T47D (cell line): ENCODE measurements at regions not wholly inside any gene's neighbourhood (a gene's known extent, or its start where the extent isn't known, plus 50 kb on each side); places are given as distances from the start of the nearest gene placed in this dataset.

Experiments used
- DNase-seq, 2 experiments: peaks; one replicate each; pipeline versions ENCODE4 v3.0.0 to v3.0.0-alpha.2; 2011 to 2012; ENCODE audit warnings: low read depth in 1 of 2, low spot score in 1 of 2
- JUND ChIP-seq: IDR thresholded peaks from 2 replicates; pipeline ENCODE4 v1.6.1; 2012; ENCODE audit warnings: low read depth
- in situ Hi-C: cut with HindIII; loops from 2 replicates; pipeline ENCODE4 v1.10.0; 2016; ENCODE audit warnings: low sequenced_read_pairs, low pct_unique_long_range_greater_than_20kb

- TF ChIP-seq JUND: no peak
- in situ Hi-C loops: no loop called here
- DNase-seq: no peak
Observed at GRCh38 chr14:55926007-55926406, 192.2 kb upstream of the PELI2 start.

- in situ Hi-C loops: no loop called here
Observed at GRCh38 chr14:55927028-55927427, 191.2 kb upstream of the PELI2 start.

GRCh38 chr14:55928276-55928675 is 189.9 kb upstream of the PELI2 start:
- DNase-seq: no peak
- in situ Hi-C loops: no loop called here
- no peak for TF ChIP-seq JUND

More at GRCh38 chr14:55927028-55927427, 191.2 kb upstream of the PELI2 start:
- no peak for TF ChIP-seq JUND
- no peak for DNase-seq

DNA sequence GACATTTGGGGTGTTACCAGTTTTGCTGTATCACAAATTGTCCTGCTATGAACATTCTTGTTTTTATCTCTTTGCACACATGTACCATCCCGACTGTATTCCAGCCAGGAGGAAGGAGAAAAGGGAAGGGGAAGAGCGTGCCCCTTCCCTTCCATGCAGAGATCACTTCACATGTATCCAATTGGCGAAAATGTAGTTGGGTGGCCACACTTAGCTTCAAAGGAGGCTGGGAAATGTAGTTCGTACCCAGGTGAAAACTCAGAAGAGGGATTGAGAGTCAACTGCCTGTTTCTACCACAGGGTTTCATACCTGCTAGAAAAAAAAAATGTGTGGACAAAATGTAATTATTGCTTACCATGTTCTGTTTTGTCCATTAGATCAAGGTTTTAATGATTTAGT is 189.1 kb upstream of the PELI2 start:
- in situ Hi-C loops: no loop called here
- DNase-seq: no peak
- no peak for TF ChIP-seq JUND

DNA sequence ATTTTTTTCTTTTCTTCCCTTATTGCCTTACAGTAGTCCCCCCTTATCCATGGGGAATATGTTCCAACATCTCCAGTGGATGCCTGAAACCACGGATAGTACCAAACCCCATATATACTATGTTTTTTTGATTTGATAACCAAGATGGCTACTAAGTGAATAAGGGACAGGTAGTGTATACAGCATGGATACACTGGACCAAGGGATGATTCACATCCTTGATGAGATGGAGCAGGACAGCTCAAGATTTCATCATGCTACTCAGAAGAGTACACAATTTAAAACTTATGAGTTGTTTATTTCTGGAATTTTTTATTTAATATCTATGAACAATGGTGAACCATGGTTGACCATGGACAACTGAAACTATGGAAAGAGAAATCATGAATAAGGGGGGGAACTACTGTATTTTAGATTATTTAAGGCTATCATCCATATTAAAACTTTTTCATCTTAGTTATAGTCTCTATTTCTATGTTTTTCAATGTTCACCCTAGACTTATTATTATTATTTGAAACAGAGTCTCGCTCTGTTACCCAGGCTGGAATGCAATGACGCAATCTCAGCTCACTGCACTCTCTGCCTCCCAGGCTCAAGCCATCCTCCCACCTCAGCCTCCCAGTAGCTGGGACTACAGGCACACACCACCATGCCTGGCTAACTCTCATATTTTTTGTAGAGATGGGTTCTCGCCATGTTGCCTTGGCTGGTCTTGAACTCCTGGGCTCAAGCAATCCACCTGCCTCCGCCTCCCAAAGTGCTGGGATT is 188.0 kb upstream of the PELI2 start:
- TF ChIP-seq JUND: no peak
- in situ Hi-C loops: no loop called here
- DNase-seq: no peak

DNA sequence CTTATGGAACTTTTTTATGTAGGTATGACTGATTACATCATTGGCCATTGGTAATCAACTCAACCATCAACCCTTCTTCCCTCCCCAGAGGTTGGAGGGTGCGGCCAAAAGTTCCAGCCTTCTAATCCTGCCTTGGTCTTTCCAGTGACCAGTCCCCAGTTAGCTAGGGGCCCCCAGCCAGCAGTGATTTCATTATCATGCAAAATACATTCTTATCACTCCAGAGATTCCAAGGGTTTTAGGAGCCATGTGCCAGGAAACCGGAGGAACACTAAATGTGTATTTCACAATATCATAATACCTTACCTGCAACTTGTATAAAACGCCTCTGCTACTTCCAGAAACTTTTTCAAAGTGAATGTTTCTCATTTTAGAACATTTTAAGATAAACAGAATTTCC is 181.5 kb upstream of the PELI2 start:
- DNase-seq: no peak
- no peak for TF ChIP-seq JUND
- in situ Hi-C loops: no loop called here

GRCh38 chr14:55938249-55938791 is 179.9 kb upstream of the PELI2 start:
- in situ Hi-C loops: no loop called here
- TF ChIP-seq JUND: no peak
- no peak for DNase-seq

DNA sequence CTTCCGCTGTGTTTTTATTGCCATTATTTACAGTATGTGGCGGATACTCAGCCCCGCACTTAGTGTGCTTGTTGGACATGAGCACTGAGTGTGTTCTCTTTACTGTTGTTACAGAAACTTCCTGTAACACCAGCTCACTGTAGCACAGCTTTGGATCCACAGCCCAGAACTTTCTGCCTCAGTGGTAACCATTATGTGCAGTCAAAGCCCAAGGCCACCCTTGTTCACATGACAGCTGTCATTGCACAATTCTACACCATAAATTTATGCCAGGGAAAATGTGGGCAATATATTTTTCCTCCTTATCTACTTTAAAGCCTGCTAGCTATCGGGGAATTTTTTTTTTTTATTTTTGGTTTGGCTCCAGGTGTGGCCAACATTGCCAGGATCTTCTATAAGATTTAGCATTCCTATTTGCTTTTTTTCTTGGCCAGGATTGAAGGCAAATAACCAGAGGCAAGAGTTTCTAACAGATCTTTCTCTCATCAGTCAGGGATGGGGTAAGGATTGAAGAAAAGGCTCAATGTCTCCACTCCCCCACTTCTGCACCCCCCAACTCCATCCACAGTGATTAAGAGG is 176.0 kb upstream of the PELI2 start:
- no peak for DNase-seq
- no peak for TF ChIP-seq JUND
- in situ Hi-C loops: no loop called here

DNA sequence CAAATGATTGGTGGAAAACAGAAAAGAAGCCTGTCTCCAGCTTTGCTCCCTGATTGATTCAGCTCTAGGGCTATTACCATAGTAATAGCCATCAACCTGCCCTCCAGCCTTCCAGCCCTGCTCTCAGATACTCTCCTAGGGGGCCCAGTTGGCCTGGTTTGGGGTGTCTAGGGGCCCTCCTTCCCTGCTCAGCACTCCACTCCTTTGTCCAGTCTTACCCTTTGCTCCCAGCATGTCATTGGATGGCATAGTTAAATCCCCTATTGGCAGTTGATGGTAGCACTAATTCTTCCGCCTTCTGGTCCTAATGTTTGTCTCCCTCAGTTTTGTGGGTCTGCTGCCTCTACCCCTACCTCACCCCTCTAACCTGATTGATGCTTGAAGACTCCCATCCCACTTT is 175.4 kb upstream of the PELI2 start:
- in situ Hi-C loops: no loop called here
- DNase-seq: no peak
- TF ChIP-seq JUND: no peak

DNA sequence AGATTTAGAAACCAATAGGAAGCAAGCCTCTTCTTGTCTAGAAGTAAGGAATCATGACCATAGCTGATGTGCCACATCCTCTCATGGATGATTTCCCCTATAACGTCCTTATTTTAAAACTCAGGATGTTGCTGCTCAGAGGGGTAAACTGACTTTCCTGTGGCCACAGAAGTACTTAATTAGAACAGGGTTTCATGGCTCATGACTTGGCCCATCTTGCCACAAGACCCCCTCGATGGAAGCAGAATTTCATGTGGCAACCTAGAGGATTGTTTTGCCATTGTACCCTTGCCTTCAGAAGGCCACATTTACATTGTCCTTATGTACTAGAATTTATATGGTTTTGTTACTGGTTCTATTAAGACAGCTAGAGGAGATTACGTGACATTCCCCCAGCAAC is 173.5 kb upstream of the PELI2 start:
- in situ Hi-C loops: no loop called here
- TF ChIP-seq JUND: no peak
- DNase-seq: no peak

DNA sequence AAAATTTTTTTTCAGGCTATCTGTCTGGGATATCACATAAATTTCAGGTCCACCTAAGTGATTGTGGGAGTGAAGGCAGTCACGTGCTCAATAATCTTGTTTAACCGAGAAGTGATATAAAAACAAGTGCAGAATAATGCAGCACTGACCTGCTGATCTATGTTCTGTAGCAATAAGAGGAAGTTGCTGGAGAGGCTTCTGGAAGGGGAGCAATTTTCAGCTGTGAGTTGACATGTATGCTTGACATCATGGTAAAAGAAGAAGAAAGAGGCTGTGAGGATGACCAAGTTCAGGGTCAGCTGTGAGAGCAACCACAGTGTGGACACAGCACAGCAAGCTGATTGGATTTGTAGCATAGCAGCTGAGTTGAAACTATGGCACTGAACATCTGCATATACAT is 172.0 kb upstream of the PELI2 start:
- DNase-seq: no peak
- in situ Hi-C loops: no loop called here

GRCh38 chr14:55948399-55948798 is 169.8 kb upstream of the PELI2 start:
- in situ Hi-C loops: no loop called here
- TF ChIP-seq JUND: no peak

More for the DNA sequence above, 172.0 kb upstream of the PELI2 start:
- TF ChIP-seq JUND: no peak

GRCh38 chr14:55949708-55950107 is 168.5 kb upstream of the PELI2 start:
- TF ChIP-seq JUND: no peak
- in situ Hi-C loops: no loop called here
- no peak for DNase-seq

More at GRCh38 chr14:55948399-55948798, 169.8 kb upstream of the PELI2 start:
- DNase-seq: no peak
